Sigmoid colon (tissue), 6 donors: ENCODE measurements at regions not wholly inside any gene's neighbourhood (a gene's known extent, or its start where the extent isn't known, plus 50 kb on each side); places are given as distances from the start of the nearest gene placed in this dataset.

Experiments used
- DNase-seq: peaks from one replicate; pipeline ENCODE4 v3.0.0-alpha.2; 2019
- H3K27ac ChIP-seq, 4 donors: fragments of 200-600 bp; sonication (generic); one replicate each; pipeline ENCODE4 v1.5.1; 2016 to 2019; ENCODE audit warnings: mild to moderate bottlenecking in 1 of 4
- H3K27me3 ChIP-seq, 3 donors: fragments of 200-600 bp; sonication (generic); one replicate each; pipeline ENCODE4 v1.5.1; 2019; ENCODE audit warnings: mild to moderate bottlenecking in 1 of 3
- H3K36me3 ChIP-seq, 4 donors: fragments of 200-600 bp; sonication (generic); one replicate each; pipeline ENCODE4 v1.5.1; 2016 to 2019
- H3K4me1 ChIP-seq, 4 donors: fragments of 200-600 bp; sonication (generic); one replicate each; pipeline ENCODE4 v1.5.1; 2017 to 2019
- H3K4me3 ChIP-seq, 4 donors: fragments of 200-600 bp; sonication (generic); one replicate each; pipeline ENCODE4 v1.5.1; 2017 to 2019; ENCODE audit warnings: mild to moderate bottlenecking in 2 of 4, moderate library complexity in 1 of 4
- H3K9me3 ChIP-seq, 4 donors: fragments of 200-600 bp in 3 of 4; sonication (generic) in 3 of 4; one replicate each; pipeline versions ENCODE4 v1.5.1 to v1.6.1; 2013 to 2019
- EP300 ChIP-seq, 4 donors: sonication (generic); formaldehyde crosslinking; IDR thresholded peaks; one replicate each; pipeline ENCODE4 v1.6.1; 2017; ENCODE audit warnings: antibody characterized with exemption in 4 of 4
- POLR2A ChIP-seq, 2 donors: fragments of 450-650 bp; IDR thresholded peaks; one replicate each; pipeline ENCODE4 v1.6.1; 2016; ENCODE audit warnings: antibody characterized with exemption in 2 of 2, mild to moderate bottlenecking in 2 of 2, moderate library complexity in 2 of 2
- POLR2AphosphoS5 ChIP-seq, 4 donors: sonication (generic); formaldehyde crosslinking; IDR thresholded peaks; one replicate each; pipeline ENCODE4 v1.6.1; 2017; ENCODE audit warnings: antibody characterized with exemption in 4 of 4
- WGBS, 2 donors: extraction: QIAGEN DNeasy Blood & Tissue Kit; methylation state at CpG; one replicate each; pipeline ENCODE4 v1.1.7; 2013; 5-methylcytosine and 5-hydroxymethylcytosine counted together
- intact Hi-C: fragments of 100-400 bp; cut with DNase I; formaldehyde crosslinking; loops from one replicate; pipeline ENCODE4 v1.15.1; 2023
- TF ChIP-seq, protein P1 (sequence below), 4 experiments: fragments of 450-650 bp in 3 of 4; fragments of 200-600 bp in 1 of 4; IDR thresholded peaks; one replicate each; pipeline ENCODE4 v1.5.1; 2016 to 2019; ENCODE audit warnings: antibody characterized with exemption in 4 of 4, mild to moderate bottlenecking in 3 of 4, moderate library complexity in 2 of 4
- donor health status: healthy with polysubstance abuse.
- donor health status: healthy.

DNA sequence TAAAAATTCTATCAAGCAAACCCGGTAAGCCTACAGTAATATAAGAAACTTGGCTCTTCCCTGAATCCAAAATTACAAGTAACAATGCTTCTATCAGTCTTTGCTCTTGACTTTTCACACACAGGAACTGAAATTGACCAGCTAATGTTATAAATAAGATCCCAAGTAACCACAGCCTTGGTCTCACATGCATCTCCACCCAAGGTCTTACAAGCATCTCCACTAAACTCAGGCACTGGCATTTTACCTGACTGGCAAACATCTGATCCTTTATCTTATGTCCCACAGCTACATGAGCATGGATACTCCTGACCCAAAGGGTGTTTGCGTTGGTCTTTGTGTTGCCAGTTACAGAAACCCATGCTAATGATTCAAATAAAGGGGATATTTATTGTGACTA lies 302.3 kb upstream of the EPHA4 start:
- no peaks in the 10 kb centered on the region for H3K27me3 ChIP-seq
- WGBS, 2 donors: 92 to 94% methylated on average over 2 of the region's 2 CpGs
- H3K27ac ChIP-seq: no peak overlapping the region
- no peaks in the 10 kb centered on the region for H3K9me3 ChIP-seq
- intact Hi-C loops: no loop called here
- H3K4me3 ChIP-seq: no peak overlapping the region
- H3K4me1 ChIP-seq: no peaks in the 10 kb centered on the region
- H3K36me3 ChIP-seq: no peaks in the 10 kb centered on the region
- TF ChIP-seq EP300 (IDR thresholded peaks at IDR 0.05) (no peak), POLR2AphosphoS5 (IDR thresholded peaks at IDR 0.05) (no peak), POLR2A (IDR thresholded peaks at IDR 0.05) (no peak)
- TF ChIP-seq, protein P1, sequence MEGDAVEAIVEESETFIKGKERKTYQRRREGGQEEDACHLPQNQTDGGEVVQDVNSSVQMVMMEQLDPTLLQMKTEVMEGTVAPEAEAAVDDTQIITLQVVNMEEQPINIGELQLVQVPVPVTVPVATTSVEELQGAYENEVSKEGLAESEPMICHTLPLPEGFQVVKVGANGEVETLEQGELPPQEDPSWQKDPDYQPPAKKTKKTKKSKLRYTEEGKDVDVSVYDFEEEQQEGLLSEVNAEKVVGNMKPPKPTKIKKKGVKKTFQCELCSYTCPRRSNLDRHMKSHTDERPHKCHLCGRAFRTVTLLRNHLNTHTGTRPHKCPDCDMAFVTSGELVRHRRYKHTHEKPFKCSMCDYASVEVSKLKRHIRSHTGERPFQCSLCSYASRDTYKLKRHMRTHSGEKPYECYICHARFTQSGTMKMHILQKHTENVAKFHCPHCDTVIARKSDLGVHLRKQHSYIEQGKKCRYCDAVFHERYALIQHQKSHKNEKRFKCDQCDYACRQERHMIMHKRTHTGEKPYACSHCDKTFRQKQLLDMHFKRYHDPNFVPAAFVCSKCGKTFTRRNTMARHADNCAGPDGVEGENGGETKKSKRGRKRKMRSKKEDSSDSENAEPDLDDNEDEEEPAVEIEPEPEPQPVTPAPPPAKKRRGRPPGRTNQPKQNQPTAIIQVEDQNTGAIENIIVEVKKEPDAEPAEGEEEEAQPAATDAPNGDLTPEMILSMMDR (IDR thresholded peaks at IDR 0.05): no peak
- DNase-seq: no peak

DNA sequence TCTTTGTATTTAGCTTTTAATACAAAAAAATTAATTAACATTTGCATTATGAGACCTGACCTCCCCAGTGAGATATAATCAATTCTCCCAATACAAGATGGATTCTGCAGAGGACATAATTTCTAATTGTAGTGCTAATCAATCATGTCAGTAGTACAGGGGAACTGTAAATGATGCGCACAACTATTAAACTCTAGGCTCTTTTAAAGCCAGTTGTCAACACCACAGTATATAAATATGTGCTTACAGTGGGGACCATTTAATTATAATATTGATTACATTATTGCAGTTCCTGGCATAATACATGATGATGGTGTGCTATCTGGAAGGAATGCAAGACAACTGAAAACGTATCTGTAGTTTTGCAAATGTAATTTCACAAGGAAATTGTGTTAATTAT lies 285.6 kb upstream of the EPHA4 start:
- Histone ChIP-seq H3K4me1 (no peaks in the 10 kb centered on the region), H3K27ac (no peak overlapping the region), H3K9me3 (no peaks in the 10 kb centered on the region), H3K27me3 (no peaks in the 10 kb centered on the region), H3K36me3 (no peaks in the 10 kb centered on the region), H3K4me3 (no peak overlapping the region)
- intact Hi-C loops: no loop called here
- TF ChIP-seq EP300 (IDR thresholded peaks at IDR 0.05) (no peak), POLR2A (IDR thresholded peaks at IDR 0.05) (no peak), POLR2AphosphoS5 (IDR thresholded peaks at IDR 0.05) (no peak)
- TF ChIP-seq, protein P1 (IDR thresholded peaks at IDR 0.05): no peak
- 48 to 55% methylated on average over 2 of the region's 2 CpGs for WGBS, 2 donors
- no peak for DNase-seq

DNA sequence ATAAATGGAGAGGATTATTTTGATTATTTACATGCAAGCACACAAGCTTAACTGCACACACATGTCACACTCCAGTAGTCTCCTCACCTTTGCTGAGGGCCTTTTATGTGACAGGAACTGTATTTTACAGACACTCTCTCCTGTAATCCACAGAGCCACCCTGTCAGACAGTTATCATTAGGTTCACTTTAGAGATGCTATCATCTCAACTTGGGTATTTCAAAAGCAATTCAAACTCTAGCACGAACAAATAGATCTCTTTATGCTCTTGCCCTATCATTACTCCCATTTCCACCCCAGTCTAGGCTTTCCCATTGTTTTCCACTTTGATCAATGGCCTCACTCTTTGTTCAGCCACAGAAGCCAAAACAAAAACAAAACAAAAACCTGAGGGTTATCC lies 281.2 kb upstream of the EPHA4 start:
- DNase-seq: no peak
- 16 to 18% methylated on average over 1 of the region's 1 CpG for WGBS, 2 donors
- intact Hi-C loops: no loop called here
- no peaks in the 10 kb centered on the region for H3K36me3 ChIP-seq
- no peak for TF ChIP-seq EP300 (IDR thresholded peaks at IDR 0.05)
- no peak overlapping the region for H3K27ac ChIP-seq
- no peaks in the 10 kb centered on the region for H3K4me1 ChIP-seq
- H3K4me3 ChIP-seq: no peak overlapping the region
- no peaks in the 10 kb centered on the region for H3K27me3 ChIP-seq
- H3K9me3 ChIP-seq: no peaks in the 10 kb centered on the region

DNA sequence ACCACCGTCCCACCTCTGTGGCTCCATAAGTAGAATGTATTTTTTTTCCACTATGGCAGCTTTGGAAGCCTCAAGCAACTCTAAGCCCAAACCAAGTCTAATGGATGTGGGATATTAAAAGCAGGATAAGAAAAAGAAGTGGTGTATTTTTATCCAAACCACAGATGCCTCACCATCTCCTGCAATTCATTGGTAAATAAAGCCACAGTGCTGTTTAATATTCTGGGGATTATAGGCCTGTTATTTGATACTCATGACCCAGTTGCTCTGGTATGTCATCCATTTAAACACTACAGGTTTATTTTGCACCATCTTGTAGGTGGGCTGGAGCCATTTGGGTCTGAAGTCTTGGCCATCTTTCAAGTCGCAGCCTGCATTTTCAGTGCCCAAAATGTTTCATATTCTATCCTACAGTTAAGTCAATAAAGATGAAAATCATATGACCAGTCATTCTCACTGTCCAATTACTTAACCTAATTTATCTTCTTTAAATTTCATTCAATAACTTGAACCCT lies 279.5 kb upstream of the EPHA4 start:
- intact Hi-C loops: no loop called here
- Histone ChIP-seq H3K27ac (no peak overlapping the region), H3K4me3 (no peak overlapping the region), H3K4me1 (no peaks in the 10 kb centered on the region), H3K36me3 (no peaks in the 10 kb centered on the region), H3K9me3 (no peaks in the 10 kb centered on the region), H3K27me3 (no peaks in the 10 kb centered on the region)
- TF ChIP-seq POLR2A (IDR thresholded peaks at IDR 0.05): no peak
- no peak for TF ChIP-seq EP300 (IDR thresholded peaks at IDR 0.05)
- TF ChIP-seq, protein P1 (IDR thresholded peaks at IDR 0.05): no peak
- no peak for TF ChIP-seq POLR2AphosphoS5 (IDR thresholded peaks at IDR 0.05)
- WGBS, 2 donors: 89 to 95% methylated on average over 2 of the region's 2 CpGs
- DNase-seq: no peak

DNA sequence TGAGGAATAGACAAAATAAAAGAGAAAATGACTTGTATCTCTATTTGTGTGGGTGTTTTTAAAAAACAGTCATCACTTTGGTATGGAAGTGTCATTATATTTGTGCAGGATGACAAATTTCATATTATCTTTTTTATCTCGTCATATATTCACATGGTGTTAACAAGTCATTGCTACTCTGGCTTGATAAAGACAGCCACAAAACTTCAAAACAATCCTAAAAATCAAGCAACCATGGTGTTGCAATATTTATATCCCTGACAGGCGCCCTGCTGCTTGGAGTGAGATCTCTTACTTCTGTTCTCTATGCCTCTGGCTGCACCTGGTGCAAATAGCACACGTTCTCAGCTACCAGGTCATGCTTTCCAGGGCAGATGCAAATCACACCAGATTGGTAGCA lies 278.0 kb upstream of the EPHA4 start:
- no peaks in the 10 kb centered on the region for H3K36me3 ChIP-seq
- H3K4me1 ChIP-seq: no peaks in the 10 kb centered on the region
- 63 to 64% methylated on average over 3 of the region's 3 CpGs for WGBS, 2 donors
- intact Hi-C loops: no loop called here
- no peak for TF ChIP-seq POLR2AphosphoS5 (IDR thresholded peaks at IDR 0.05)
- TF ChIP-seq, protein P1 (IDR thresholded peaks at IDR 0.05): no peak
- no peak for TF ChIP-seq EP300 (IDR thresholded peaks at IDR 0.05)
- TF ChIP-seq POLR2A (IDR thresholded peaks at IDR 0.05): no peak
- no peaks in the 10 kb centered on the region for H3K27me3 ChIP-seq
- no peaks in the 10 kb centered on the region for H3K9me3 ChIP-seq
- DNase-seq: no peak
- no peak overlapping the region for H3K27ac ChIP-seq
- no peak overlapping the region for H3K4me3 ChIP-seq
